Femur (tissue), 1 donor: ENCODE measurements at regions not wholly inside any gene's neighbourhood (a gene's known extent, or its start where the extent isn't known, plus 50 kb on each side); places are given as distances from the start of the nearest gene placed in this dataset.
"Not testable (repeated sequence)": the region's sequence is repeated elsewhere in the genome, so short reads cannot be mapped to it uniquely, and the experiment has no call there.

Experiments
- DNase-seq: peaks from one replicate; pipeline ENCODE4 v3.0.0-alpha.2; 2017

GRCh38 chr4:188287169-188287894 is 148.1 kb downstream of the TRIML1 start:
- DNase-seq = no peak

- no peak for DNase-seq
Measured at GRCh38 chr4:188289531-188290125, 150.4 kb downstream of the TRIML1 start.

DNA sequence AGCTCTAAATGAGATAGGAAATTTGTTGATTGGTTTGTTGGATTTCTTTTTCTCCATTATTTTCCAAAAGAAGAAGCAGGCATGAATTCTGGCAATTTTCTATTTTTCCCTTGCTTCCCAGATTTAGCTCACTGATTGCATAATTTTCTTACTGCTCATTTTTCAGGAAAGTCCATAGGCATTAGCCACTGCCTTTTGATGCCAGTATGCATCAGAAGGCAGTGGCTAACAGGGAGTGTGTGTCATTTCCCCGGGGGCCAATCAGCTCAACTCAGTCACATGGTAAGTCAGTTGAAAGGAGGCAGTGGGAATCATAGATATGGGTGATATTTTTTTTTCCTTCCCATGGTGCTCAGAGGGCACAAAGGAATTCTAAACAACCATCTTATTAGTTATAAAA is 156.7 kb downstream of the TRIML1 start:
- DNase-seq = no peak

DNA sequence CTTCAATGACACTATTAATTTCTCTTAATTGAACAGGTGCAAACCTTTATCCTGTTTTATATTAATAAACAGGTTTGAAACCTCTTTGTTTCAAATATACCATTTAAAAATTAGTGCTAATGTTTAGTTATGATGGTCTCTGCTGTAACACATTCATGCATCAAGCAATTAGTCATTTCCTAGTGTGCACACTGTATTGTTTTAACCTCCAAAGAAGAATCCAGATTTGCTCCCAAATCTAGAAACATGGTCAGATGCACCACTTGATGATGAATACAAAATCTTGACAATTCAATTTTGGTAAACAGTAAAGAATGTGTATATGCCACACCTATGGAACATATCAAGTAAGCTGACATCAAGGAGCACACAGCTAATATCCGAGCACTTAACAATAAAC is 157.1 kb downstream of the TRIML1 start:
- DNase-seq = no peak

DNA sequence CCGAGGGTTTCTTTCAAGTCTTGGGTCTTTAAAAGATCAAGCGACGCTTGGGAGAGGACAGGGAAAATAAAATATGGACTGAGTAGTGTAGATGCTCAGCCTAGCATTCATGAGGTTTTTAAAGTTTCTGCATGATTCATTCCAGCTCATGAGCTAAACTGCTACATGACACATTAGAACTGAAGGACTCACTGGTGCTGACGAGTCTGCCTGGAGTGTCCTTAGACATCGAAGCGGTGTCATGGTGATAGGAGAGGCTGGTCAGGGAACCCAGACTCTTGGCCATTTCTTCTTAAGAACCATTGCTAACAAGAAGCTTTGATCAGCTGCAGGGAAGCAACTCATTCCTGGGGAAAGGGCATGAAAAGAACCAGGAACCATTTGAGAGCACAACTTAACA is 158.6 kb downstream of the TRIML1 start:
- DNase-seq = no peak

GRCh38 chr4:188299161-188299560 is 159.9 kb downstream of the TRIML1 start:
- DNase-seq = no peak

- no peak for DNase-seq
Measured at GRCh38 chr4:188300385-188300784, 161.1 kb downstream of the TRIML1 start.

DNA sequence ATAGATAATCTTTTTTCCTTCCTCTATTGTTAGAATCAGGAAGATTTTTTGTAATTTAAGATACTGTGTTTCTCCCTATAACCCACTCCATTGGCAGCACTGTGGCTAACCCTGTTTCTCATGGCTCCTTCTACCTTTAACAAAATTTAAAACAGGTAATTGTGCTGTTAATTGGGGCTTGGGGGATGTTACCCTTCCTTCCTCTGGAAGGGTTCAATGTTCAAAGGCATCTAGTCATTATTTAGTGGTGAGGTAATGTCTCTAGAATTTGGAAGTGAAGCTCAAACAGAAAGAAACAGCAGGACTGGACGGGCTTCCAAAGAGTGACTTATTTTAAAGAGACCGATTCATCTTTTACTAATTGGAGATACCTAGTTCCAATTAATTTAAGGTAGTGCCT is 166.4 kb downstream of the TRIML1 start:
- no peak for DNase-seq

GRCh38 chr4:188307591-188307990 is 168.3 kb downstream of the TRIML1 start:
- no peak for DNase-seq

DNA sequence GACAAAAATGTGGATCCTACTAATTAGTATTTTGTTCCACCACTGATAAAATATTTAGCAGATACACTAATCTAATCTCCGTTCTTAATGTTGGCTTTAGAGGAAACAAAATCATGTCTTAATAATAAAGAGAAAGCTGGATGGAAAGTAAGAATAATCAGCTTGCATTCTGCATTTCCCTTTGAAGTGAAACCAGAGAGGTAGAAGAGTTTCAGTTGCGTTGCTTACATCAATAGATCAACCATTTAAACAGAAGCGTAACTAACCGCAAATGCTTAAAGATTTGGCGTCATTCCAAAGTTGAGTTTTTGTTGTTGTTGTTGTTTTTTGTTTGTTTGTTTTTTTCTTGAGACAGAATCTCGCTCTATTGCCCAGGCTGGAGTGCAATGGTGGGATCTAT is 168.9 kb downstream of the TRIML1 start:
- DNase-seq = no peak

DNA sequence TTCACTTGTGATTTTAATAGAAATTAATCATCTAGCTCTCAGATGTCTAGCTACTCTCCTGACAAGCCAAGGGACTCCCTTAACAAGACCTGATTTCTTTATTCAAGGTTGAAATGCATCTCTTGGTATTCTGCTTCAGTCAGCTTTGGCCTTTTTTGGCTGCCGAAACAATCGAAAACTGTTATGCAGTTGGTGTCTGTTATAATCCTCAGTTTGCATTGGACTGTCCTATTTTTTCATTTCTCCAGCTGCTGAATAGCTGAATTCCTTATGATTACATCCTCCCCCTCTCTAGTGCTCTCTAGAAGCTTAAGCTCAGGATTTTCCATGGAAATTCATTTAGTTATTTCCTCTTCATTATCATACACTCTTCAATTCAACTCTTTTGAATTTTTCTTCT is 177.2 kb downstream of the TRIML1 start:
- DNase-seq = peak; percentile 24

DNA sequence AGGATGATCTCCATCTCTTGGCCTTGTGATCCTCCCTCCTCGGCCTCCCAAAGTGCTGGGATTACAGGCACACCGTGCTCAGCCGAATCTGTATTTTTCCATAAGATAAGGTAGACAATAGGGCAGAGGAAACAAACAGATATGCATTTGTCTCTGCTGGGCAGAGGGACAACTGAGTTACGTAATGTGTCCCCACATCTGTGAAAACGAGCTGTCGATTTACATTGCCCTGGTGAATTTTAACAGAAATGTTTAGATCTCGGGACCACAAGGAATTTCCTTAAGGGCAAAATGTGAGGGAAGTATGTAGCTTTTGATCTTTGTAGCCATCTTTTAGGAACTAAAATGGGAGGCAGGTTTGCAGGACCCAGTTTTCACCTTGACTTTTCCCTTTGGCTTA is 189.7 kb downstream of the TRIML1 start:
- DNase-seq = no peak

DNA sequence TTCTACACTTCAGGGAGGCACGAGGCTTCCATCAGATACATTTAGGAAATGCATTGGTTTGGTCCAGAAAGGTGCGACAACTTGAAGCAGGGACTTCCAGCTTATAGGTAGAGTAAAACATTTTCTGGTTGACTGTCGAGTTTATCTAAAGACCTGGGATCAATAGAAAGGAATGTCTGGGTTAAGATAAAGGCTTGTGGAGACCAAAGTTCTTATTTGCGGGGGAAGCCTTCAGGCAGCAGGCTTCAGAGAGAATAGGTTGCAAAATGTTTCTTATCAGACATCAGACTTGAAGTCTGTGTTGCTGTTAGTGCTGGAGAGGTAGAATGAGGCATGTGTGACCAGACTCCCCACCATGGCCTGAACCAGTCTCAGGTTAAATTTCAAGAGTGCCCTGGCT is 190.3 kb downstream of the TRIML1 start:
- no peak for DNase-seq

GRCh38 chr4:188332265-188332664 is 193.0 kb downstream of the TRIML1 start:
- DNase-seq = no peak

GRCh38 chr4:188336891-188337290 is 197.7 kb downstream of the TRIML1 start:
- no peak for DNase-seq

DNA sequence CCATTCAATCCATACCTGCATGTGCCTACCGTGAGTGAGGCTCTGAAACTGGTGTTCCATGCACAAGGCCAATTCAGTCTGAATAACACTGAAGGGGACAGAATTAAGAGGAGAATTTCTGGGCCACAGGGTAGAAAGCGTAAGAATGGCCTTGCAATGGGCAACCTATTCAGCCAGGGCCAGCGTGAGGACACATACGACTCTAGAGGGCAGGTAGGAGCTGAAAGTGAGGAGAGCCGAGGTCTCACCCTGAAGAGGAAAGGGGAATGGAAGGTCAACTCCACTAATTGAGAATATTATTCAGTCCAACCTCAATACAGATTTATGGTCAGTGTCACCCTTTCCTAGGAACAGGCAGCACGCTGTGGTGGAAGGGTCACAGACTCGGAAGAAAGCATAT is 202.2 kb downstream of the TRIML1 start:
- no peak for DNase-seq

GRCh38 chr4:188346171-188346809 is 207.0 kb downstream of the TRIML1 start:
- no peak for DNase-seq

GRCh38 chr4:188347339-188347738 is 208.1 kb downstream of the TRIML1 start:
- no peak for DNase-seq

GRCh38 chr4:188349569-188349968 is 210.3 kb downstream of the TRIML1 start:
- not testable (repeated sequence) for DNase-seq

DNA sequence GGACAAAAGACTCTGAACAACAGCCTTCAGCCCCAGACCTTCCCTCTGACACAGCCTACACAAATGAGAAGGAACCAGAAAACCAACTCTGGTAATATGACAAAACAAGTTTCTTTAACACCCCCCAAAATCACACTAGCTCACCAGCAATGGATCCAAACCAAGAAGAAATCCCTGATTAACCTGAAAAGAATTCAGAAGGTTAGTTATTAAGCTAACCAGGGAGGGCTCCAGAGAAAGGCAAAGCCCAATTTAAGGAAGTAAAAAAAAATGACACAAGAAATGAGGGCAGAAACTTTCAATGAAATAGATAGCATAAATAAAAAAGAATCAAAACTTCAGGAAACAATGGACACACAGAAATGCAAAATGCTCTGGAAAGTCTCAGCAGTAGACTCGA is 224.0 kb downstream of the TRIML1 start:
- DNase-seq = no peak

- DNase-seq = no peak
Measured at GRCh38 chr4:188370777-188371176, 231.5 kb downstream of the TRIML1 start.

GRCh38 chr4:188372058-188372457 is 232.8 kb downstream of the TRIML1 start:
- DNase-seq = no peak

- DNase-seq = peak; percentile 62
Measured at GRCh38 chr4:188372829-188373228, 233.6 kb downstream of the TRIML1 start.

DNA sequence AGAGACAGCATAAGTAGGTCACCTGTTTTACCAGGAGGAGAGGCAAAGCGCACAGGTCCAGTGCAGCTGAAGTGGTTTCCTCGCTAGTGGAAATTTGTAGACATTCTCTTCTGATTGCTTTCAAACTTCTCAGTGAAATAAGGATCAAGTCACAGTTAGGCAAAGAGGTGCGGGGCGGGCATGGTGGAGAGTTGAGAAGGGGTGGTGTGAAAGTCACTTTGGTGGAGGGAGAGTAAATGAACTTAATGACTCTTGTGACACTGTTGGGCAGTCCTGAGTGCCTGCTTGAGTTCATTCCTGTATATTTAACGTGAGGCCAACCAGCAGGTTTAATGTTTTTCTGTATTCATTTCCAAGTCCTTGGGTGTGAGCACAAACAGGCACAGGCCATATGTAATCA is 235.6 kb downstream of the TRIML1 start:
- DNase-seq = no peak
